Stomach (tissue), 4 donors: ENCODE measurements at regions not wholly inside any gene's neighbourhood (a gene's known extent, or its start where the extent isn't known, plus 50 kb on each side); places are given as distances from the start of the nearest gene placed in this dataset.

Experiments used
- CTCF ChIP-seq, 7 experiments: fragments of 450-650 bp in 4 of 7; fragments of 200-600 bp in 3 of 7; sonication (generic) in 3 of 7; IDR thresholded peaks; one replicate each; pipeline ENCODE4 v1.5.1; 2016 to 2019; ENCODE audit warnings: antibody characterized with exemption in 7 of 7, control low read depth in 2 of 7, mild to moderate bottlenecking in 1 of 7
- EP300 ChIP-seq: sonication (generic); formaldehyde crosslinking; IDR thresholded peaks from one replicate; pipeline ENCODE4 v1.6.1; 2017; ENCODE audit warnings: antibody characterized with exemption
- POLR2A ChIP-seq, 4 donors: fragments of 450-650 bp; IDR thresholded peaks; one replicate each; pipeline ENCODE4 v1.6.1; 2016; ENCODE audit warnings: antibody characterized with exemption in 4 of 4, control low read depth in 2 of 4, mild to moderate bottlenecking in 1 of 4, moderate library complexity in 1 of 4
- POLR2AphosphoS5 ChIP-seq, 3 donors: sonication (generic); formaldehyde crosslinking; IDR thresholded peaks; one replicate each; pipeline ENCODE4 v1.6.1; 2016; ENCODE audit warnings: antibody characterized with exemption in 3 of 3

- no peak for TF ChIP-seq CTCF (IDR thresholded peaks at IDR 0.05)
- TF ChIP-seq POLR2A (IDR thresholded peaks at IDR 0.05) = no peak
- no peak for TF ChIP-seq POLR2AphosphoS5 (IDR thresholded peaks at IDR 0.05)
- no peak for TF ChIP-seq EP300
Measured at GRCh38 chr13:34164582-34164981, 346.6 kb downstream of the RFC3 start.
